Right lobe of liver (tissue), 4 donors: ENCODE measurements at regions not wholly inside any gene's neighbourhood (a gene's known extent, or its start where the extent isn't known, plus 50 kb on each side); places are given as distances from the start of the nearest gene placed in this dataset.

ENCODE experiments used
- POLR2A ChIP-seq: fragments of 450-650 bp; IDR thresholded peaks from one replicate; pipeline ENCODE4 v1.6.1; 2017; ENCODE audit warnings: antibody characterized with exemption, mild to moderate bottlenecking
- TF ChIP-seq, protein P1 (sequence below), 4 donors: fragments of 200-600 bp in 3 of 4; fragments of 450-650 bp in 1 of 4; IDR thresholded peaks; one replicate each; pipeline versions ENCODE4 v1.5.1 to v1.8.0; 2016 to 2022; ENCODE audit warnings: antibody characterized with exemption in 4 of 4, mild to moderate bottlenecking in 2 of 4
- donor health status: DM: no; HTN: no; CAD: no.
- donor health status: DM: no; HTN: no; CAD: no.
- donor health status: DM: no; HTN: yes; CAD: no.

GRCh38 chr18:22816266-22817176 is 116.6 kb upstream of the RBBP8 start:
- TF ChIP-seq POLR2A = no peak
- TF ChIP-seq, protein P1, sequence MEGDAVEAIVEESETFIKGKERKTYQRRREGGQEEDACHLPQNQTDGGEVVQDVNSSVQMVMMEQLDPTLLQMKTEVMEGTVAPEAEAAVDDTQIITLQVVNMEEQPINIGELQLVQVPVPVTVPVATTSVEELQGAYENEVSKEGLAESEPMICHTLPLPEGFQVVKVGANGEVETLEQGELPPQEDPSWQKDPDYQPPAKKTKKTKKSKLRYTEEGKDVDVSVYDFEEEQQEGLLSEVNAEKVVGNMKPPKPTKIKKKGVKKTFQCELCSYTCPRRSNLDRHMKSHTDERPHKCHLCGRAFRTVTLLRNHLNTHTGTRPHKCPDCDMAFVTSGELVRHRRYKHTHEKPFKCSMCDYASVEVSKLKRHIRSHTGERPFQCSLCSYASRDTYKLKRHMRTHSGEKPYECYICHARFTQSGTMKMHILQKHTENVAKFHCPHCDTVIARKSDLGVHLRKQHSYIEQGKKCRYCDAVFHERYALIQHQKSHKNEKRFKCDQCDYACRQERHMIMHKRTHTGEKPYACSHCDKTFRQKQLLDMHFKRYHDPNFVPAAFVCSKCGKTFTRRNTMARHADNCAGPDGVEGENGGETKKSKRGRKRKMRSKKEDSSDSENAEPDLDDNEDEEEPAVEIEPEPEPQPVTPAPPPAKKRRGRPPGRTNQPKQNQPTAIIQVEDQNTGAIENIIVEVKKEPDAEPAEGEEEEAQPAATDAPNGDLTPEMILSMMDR (IDR thresholded peaks at IDR 0.05) = no peak
